H9 (cell line): ENCODE measurements at regions not wholly inside any gene's neighbourhood (a gene's known extent, or its start where the extent isn't known, plus 50 kb on each side); places are given as distances from the start of the nearest gene placed in this dataset.

Experiments used
- DNase-seq: peaks from one replicate; pipeline ENCODE4 v3.0.0-alpha.2; 2017
- H2AFZ ChIP-seq: one replicate; pipeline ENCODE4 v1.6.1; 2013; ENCODE audit warnings: mild to moderate bottlenecking, low read length, control low read depth, moderate library complexity
- H2AK5ac ChIP-seq: 2 replicates; pipeline ENCODE4 v1.6.1; 2013; ENCODE audit warnings: low read length, control low read depth, mixed read lengths; ENCODE audit not compliant: insufficient read length
- H2BK120ac ChIP-seq: one replicate; pipeline ENCODE4 v1.6.1; 2013; ENCODE audit warnings: low read depth, mild to moderate bottlenecking, low read length, control low read depth, inconsistent platforms; ENCODE audit not compliant: poor library complexity, severe bottlenecking
- H2BK12ac ChIP-seq: 2 replicates; pipeline ENCODE4 v1.6.1; 2013; ENCODE audit warnings: low read length, control low read depth, mixed read lengths, low read depth; ENCODE audit not compliant: insufficient read length
- H2BK15ac ChIP-seq: 2 replicates; pipeline ENCODE4 v1.6.1; 2013; ENCODE audit warnings: low read depth, low read length, control low read depth
- H2BK20ac ChIP-seq: one replicate; pipeline ENCODE4 v1.6.1; 2013; ENCODE audit warnings: low read depth, mild to moderate bottlenecking, low read length, control low read depth, inconsistent platforms; ENCODE audit not compliant: poor library complexity, severe bottlenecking
- H2BK5ac ChIP-seq: 2 replicates; pipeline ENCODE4 v1.6.1; 2013; ENCODE audit warnings: low read length, control low read depth, mixed read lengths; ENCODE audit not compliant: insufficient read length
- H3K14ac ChIP-seq: 2 replicates; pipeline ENCODE4 v1.6.1; 2013; ENCODE audit warnings: low read length, control low read depth; ENCODE audit not compliant: insufficient read depth
- H3K18ac ChIP-seq: 2 replicates; pipeline ENCODE4 v1.6.1; 2013; ENCODE audit warnings: low read depth, mild to moderate bottlenecking, mixed read lengths, low read length, control low read depth; ENCODE audit not compliant: insufficient read length
- H3K23ac ChIP-seq: 2 replicates; pipeline ENCODE4 v1.6.1; 2013; ENCODE audit warnings: low read length, control low read depth, mixed read lengths, low read depth; ENCODE audit not compliant: insufficient read length
- H3K23me2 ChIP-seq: 2 replicates; pipeline ENCODE4 v1.6.1; 2013; ENCODE audit warnings: low read depth, mild to moderate bottlenecking, mixed read lengths, low read length, control low read depth; ENCODE audit not compliant: insufficient read length, poor library complexity, severe bottlenecking
- H3K27ac ChIP-seq: 2 replicates; pipeline ENCODE4 v1.5.1; 2013; ENCODE audit warnings: low read length, control low read depth, mixed read lengths, low read depth; ENCODE audit not compliant: insufficient read length
- H3K27me3 ChIP-seq: 2 replicates; pipeline ENCODE4 v1.6.1; 2013; ENCODE audit warnings: low read length, control low read depth, inconsistent platforms; ENCODE audit not compliant: insufficient read depth
- H3K4ac ChIP-seq: 2 replicates; pipeline ENCODE4 v1.6.1; 2013; ENCODE audit warnings: low read depth, mild to moderate bottlenecking, control low read depth, inconsistent platforms, low read length, moderate library complexity
- H3K4me1 ChIP-seq: 2 replicates; pipeline ENCODE4 v1.6.1; 2013; ENCODE audit warnings: low read length, control low read depth, inconsistent platforms; ENCODE audit not compliant: insufficient read depth
- H3K4me2 ChIP-seq: 2 replicates; pipeline ENCODE4 v1.6.1; 2013; ENCODE audit warnings: low read length, control low read depth, mixed read lengths; ENCODE audit not compliant: insufficient read length, insufficient read depth
- H3K56ac ChIP-seq: 2 replicates; pipeline ENCODE4 v1.6.1; 2013; ENCODE audit warnings: low read depth, mild to moderate bottlenecking, mixed read lengths, low read length, control low read depth; ENCODE audit not compliant: insufficient read length
- H3K79me1 ChIP-seq: 2 replicates; pipeline ENCODE4 v1.6.1; 2013; ENCODE audit warnings: low read depth, mild to moderate bottlenecking, moderate library complexity, low read length, control low read depth, inconsistent platforms; ENCODE audit not compliant: insufficient read depth, poor library complexity, severe bottlenecking
- H3K79me2 ChIP-seq: 2 replicates; pipeline ENCODE4 v1.6.1; 2013; ENCODE audit warnings: low read length, control low read depth, inconsistent platforms; ENCODE audit not compliant: insufficient read depth
- H3K9ac ChIP-seq: 2 replicates; pipeline ENCODE4 v1.6.1; 2013; ENCODE audit warnings: low read length, control low read depth, mixed read lengths; ENCODE audit not compliant: insufficient read length; ENCODE audit errors: extremely low read depth
- H3K9me3 ChIP-seq: one replicate; pipeline ENCODE4 v1.6.1; 2013; ENCODE audit warnings: low read depth, low read length, inconsistent platforms; ENCODE audit not compliant: control insufficient read depth
- H3T11ph ChIP-seq: one replicate; pipeline ENCODE4 v1.6.1; 2013; ENCODE audit warnings: mild to moderate bottlenecking, low read length, control low read depth, inconsistent platforms
- H4K20me1 ChIP-seq: one replicate; pipeline ENCODE4 v1.6.1; 2013; ENCODE audit not compliant: control insufficient read depth, insufficient read length, insufficient read depth
- H4K5ac ChIP-seq: 2 replicates; pipeline ENCODE4 v1.6.1; 2013; ENCODE audit warnings: low read depth, mild to moderate bottlenecking, mixed read lengths, low read length, control low read depth; ENCODE audit not compliant: insufficient read length
- H4K8ac ChIP-seq: replicated peaks from 2 replicates; pipeline ENCODE4 v1.6.1; 2013; ENCODE audit warnings: low read length, control low read depth, mixed read lengths, low read depth; ENCODE audit not compliant: insufficient read length
- H4K91ac ChIP-seq: 2 replicates; pipeline ENCODE4 v1.6.1; 2013; ENCODE audit warnings: low read depth, mild to moderate bottlenecking, moderate library complexity, mixed read lengths, low read length, control low read depth; ENCODE audit not compliant: insufficient read length
- H3K27ac Mint-ChIP-seq, 3 experiments: 2 replicates in 2 of 3; 3 replicates in 1 of 3; pipeline ENCODE4 v1.8.0; 2020 to 2021; ENCODE audit warnings: mixed read lengths in 3 of 3, mild to moderate bottlenecking in 1 of 3, moderate library complexity in 1 of 3
- H3K27me3 Mint-ChIP-seq: 2 replicates; pipeline ENCODE4 v1.8.0; 2021; ENCODE audit warnings: low read depth, mild to moderate bottlenecking, moderate library complexity, mixed read lengths
- H3K36me3 Mint-ChIP-seq, 3 experiments: 2 replicates in 2 of 3; 3 replicates in 1 of 3; pipeline ENCODE4 v1.8.0; 2020 to 2021; ENCODE audit warnings: low read depth in 3 of 3, mixed read lengths in 3 of 3; ENCODE audit not compliant: insufficient read depth in 1 of 3
- H3K4me1 Mint-ChIP-seq, 2 experiments: 2 replicates each; pipeline ENCODE4 v1.8.0; 2020; ENCODE audit warnings: mixed read lengths in 2 of 2
- H3K4me3 Mint-ChIP-seq, 2 experiments: 2 replicates in 1 of 2; 3 replicates in 1 of 2; pipeline ENCODE4 v1.8.0; 2020 to 2021; ENCODE audit warnings: mild to moderate bottlenecking in 2 of 2, mixed read lengths in 2 of 2, moderate library complexity in 1 of 2
- H3K9me3 Mint-ChIP-seq, 2 experiments: 2 replicates in 1 of 2; 3 replicates in 1 of 2; pipeline ENCODE4 v1.8.0; 2020; ENCODE audit warnings: mild to moderate bottlenecking in 2 of 2, mixed read lengths in 2 of 2, moderate library complexity in 1 of 2
- whole genome bisulfite sequencing: extraction: QIAGEN DNeasy Blood & Tissue Kit; methylation state at CpG from one replicate; pipeline ENCODE4 v1.1.7; 2013; ENCODE audit warnings: missing lambda C conversion rate, low lambda C conversion rate, mixed read lengths; ENCODE audit not compliant: insufficient read length; ENCODE audit errors: extremely low coverage; 5-methylcytosine and 5-hydroxymethylcytosine counted together
- TF ChIP-seq, protein P1 (sequence below): fragments of 200-600 bp; sonication (generic); conservative IDR thresholded peaks from 3 replicates; pipeline ENCODE4 v1.8.0; 2021; ENCODE audit warnings: antibody characterized with exemption, mild to moderate bottlenecking

DNA sequence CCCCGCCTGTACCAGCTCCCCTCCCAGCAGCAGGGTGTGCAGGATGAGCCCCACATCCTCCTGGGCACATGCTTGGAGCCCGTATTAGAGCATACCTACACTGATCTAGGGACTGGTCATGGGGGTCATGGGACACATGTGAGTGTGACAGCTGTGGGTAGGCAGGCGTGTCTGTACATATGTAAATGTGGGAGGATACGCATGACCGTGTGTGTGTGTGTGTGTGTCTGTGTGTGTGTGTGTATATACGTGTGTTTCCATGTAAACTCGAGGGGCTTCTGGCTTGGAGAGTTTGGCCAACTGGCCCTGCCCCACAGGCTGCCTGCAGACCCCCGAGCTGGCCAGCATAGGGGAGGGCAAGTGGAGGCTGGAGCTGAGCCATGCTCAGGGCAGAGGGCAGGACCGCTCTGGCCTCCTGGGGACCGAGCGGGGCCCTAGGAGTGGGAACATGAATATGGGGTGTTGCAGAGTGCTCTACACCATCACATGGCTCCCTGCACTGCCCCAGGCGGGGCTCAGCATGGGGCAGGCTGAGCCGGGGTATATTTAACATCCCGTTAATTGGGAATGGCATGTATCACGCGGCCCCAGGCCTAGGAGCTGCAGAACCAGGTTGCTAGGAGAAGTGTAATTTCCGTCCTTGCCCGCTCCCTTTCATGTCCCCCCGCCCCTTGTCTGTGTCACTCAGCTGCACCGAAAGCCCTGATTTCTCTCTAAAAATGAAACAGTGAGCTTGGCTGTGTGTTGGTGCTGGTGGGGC is 152.7 kb upstream of the PCBD1 start:
- H3K18ac ChIP-seq = no peak overlapping the region
- H2BK20ac ChIP-seq = no peak overlapping the region
- H3K4me2 ChIP-seq = no peak overlapping the region
- H2AFZ ChIP-seq = no peak overlapping the region
- H3K14ac ChIP-seq = no peak overlapping the region
- no peak overlapping the region for H4K8ac ChIP-seq
- no peak overlapping the region for H2BK120ac ChIP-seq
- H3K9me3 ChIP-seq = no peaks in the 10 kb centered on the region
- no peaks in the 10 kb centered on the region for H3K79me1 ChIP-seq
- H3K9ac ChIP-seq = no peak overlapping the region
- no peak for DNase-seq
- H3K4ac ChIP-seq = no peak overlapping the region
- H3T11ph ChIP-seq = no peak overlapping the region
- no peak overlapping the region for H2AK5ac ChIP-seq
- no peak overlapping the region for H2BK12ac ChIP-seq
- Mint-ChIP-seq H3K36me3 (no peaks in the 10 kb centered on the region), H3K27ac (no peak overlapping the region), H3K27me3 (peaks cover 5% of the 10 kb centered on the region; the same call in 1 of the 2 replicates), H3K4me3 (no peak overlapping the region), H3K9me3 (no peaks in the 10 kb centered on the region), H3K4me1 (peaks cover 4 to 17% of the 10 kb centered on the region in 2 experiments)
- no peak overlapping the region for H4K5ac ChIP-seq
- no peaks in the 10 kb centered on the region for H3K27me3 ChIP-seq
- H3K79me2 ChIP-seq = no peaks in the 10 kb centered on the region
- no peak overlapping the region for H2BK5ac ChIP-seq
- H4K91ac ChIP-seq = no peak overlapping the region
- no peak overlapping the region for H3K56ac ChIP-seq
- H3K27ac ChIP-seq = no peak overlapping the region
- no peaks in the 10 kb centered on the region for H3K4me1 ChIP-seq
- no peak overlapping the region for H3K23ac ChIP-seq
- TF ChIP-seq, protein P1, sequence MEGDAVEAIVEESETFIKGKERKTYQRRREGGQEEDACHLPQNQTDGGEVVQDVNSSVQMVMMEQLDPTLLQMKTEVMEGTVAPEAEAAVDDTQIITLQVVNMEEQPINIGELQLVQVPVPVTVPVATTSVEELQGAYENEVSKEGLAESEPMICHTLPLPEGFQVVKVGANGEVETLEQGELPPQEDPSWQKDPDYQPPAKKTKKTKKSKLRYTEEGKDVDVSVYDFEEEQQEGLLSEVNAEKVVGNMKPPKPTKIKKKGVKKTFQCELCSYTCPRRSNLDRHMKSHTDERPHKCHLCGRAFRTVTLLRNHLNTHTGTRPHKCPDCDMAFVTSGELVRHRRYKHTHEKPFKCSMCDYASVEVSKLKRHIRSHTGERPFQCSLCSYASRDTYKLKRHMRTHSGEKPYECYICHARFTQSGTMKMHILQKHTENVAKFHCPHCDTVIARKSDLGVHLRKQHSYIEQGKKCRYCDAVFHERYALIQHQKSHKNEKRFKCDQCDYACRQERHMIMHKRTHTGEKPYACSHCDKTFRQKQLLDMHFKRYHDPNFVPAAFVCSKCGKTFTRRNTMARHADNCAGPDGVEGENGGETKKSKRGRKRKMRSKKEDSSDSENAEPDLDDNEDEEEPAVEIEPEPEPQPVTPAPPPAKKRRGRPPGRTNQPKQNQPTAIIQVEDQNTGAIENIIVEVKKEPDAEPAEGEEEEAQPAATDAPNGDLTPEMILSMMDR = no peak
- H2BK15ac ChIP-seq = no peak overlapping the region
- H4K20me1 ChIP-seq = no peaks in the 10 kb centered on the region
- H3K23me2 ChIP-seq = no peaks in the 10 kb centered on the region
- no CpG with 5 or more reads among the region's 20 CpGs for WGBS
